ENCODE measurements at regions not wholly inside any gene's neighbourhood (a gene's known extent, or its start where the extent isn't known, plus 50 kb on each side); places are given as distances from the start of the nearest gene placed in this dataset.
A peak's percentile ranks its signal among the peaks of the same experiment; 100 is the strongest.

- Mint-ChIP-seq H3K27ac (no peak overlapping the region), H3K4me3 (no peak overlapping the region), H3K4me1 (no peaks in the 10 kb centered on the region), H3K36me3 (no peaks in the 10 kb centered on the region), H3K27me3 (no peaks in the 10 kb centered on the region), H3K9me3 (peaks cover 3 to 8% (median 4%) of the 10 kb centered on the region in 3 donors)
These were observed 246.8 kb downstream of the TRAM1L1 start for GRCh38 chr4:116838609-116839008.

GRCh38 chr4:116829187-116829586, 256.2 kb downstream of the TRAM1L1 start:
- H3K36me3 Mint-ChIP-seq = no peaks in the 10 kb centered on the region
- H3K4me3 Mint-ChIP-seq = no peak overlapping the region
- H3K4me1 Mint-ChIP-seq = no peaks in the 10 kb centered on the region
- H3K27me3 Mint-ChIP-seq = no peaks in the 10 kb centered on the region
- H3K27ac Mint-ChIP-seq = no peak overlapping the region
- peaks cover 4 to 14% (median 8%) of the 10 kb centered on the region in 3 donors for H3K9me3 Mint-ChIP-seq

GRCh38 chr4:116824172-116824571, 261.2 kb downstream of the TRAM1L1 start:
- Mint-ChIP-seq H3K36me3 (no peaks in the 10 kb centered on the region), H3K4me1 (no peaks in the 10 kb centered on the region), H3K9me3 (peaks cover 0 to 3% (median 2%) of the 10 kb centered on the region in 3 donors), H3K4me3 (no peak overlapping the region), H3K27me3 (no peaks in the 10 kb centered on the region), H3K27ac (no peak overlapping the region)

GRCh38 chr4:116811730-116812129, 273.6 kb downstream of the TRAM1L1 start:
- no peaks in the 10 kb centered on the region for H3K36me3 Mint-ChIP-seq

GRCh38 chr4:116796022-116796421, 289.4 kb downstream of the TRAM1L1 start:
- Mint-ChIP-seq H3K4me1 (no peaks in the 10 kb centered on the region), H3K27ac (no peak overlapping the region), H3K4me3 (no peak overlapping the region), H3K36me3 (no peaks in the 10 kb centered on the region), H3K27me3 (no peaks in the 10 kb centered on the region), H3K9me3 (peaks cover 0 to 5% (median 2%) of the 10 kb centered on the region in 3 donors)

More at GRCh38 chr4:116811730-116812129, 273.6 kb downstream of the TRAM1L1 start:
- Mint-ChIP-seq H3K9me3 (peaks cover 0 to 13% (median 0%) of the 10 kb centered on the region in 3 donors), H3K27ac (no peak overlapping the region), H3K4me1 (no peaks in the 10 kb centered on the region), H3K27me3 (no peaks in the 10 kb centered on the region), H3K4me3 (no peak overlapping the region)

- Mint-ChIP-seq H3K4me3 (no peak overlapping the region), H3K27ac (no peak overlapping the region), H3K4me1 (no peaks in the 10 kb centered on the region), H3K27me3 (no peaks in the 10 kb centered on the region), H3K36me3 (peaks cover 1% of the 10 kb centered on the region), H3K9me3 (peaks cover 0 to 8% (median 0%) of the 10 kb centered on the region in 3 donors)
These were observed 296.7 kb downstream of the TRAM1L1 start for GRCh38 chr4:116788723-116789122.

GRCh38 chr4:116755051-116755450, 330.3 kb downstream of the TRAM1L1 start:
- H3K27ac Mint-ChIP-seq = no peak overlapping the region
- no peaks in the 10 kb centered on the region for H3K36me3 Mint-ChIP-seq
- no peak overlapping the region for H3K4me3 Mint-ChIP-seq
- H3K9me3 Mint-ChIP-seq = peaks cover 0 to 4% (median 0%) of the 10 kb centered on the region in 3 donors
- H3K4me1 Mint-ChIP-seq = no peaks in the 10 kb centered on the region
- no peaks in the 10 kb centered on the region for H3K27me3 Mint-ChIP-seq

GRCh38 chr4:116752027-116752426, 333.3 kb downstream of the TRAM1L1 start:
- Mint-ChIP-seq H3K4me1 (no peaks in the 10 kb centered on the region), H3K27ac (no peak overlapping the region)

GRCh38 chr4:116736756-116737155, 348.6 kb downstream of the TRAM1L1 start:
- Mint-ChIP-seq H3K27ac (no peak overlapping the region), H3K36me3 (no peaks in the 10 kb centered on the region), H3K27me3 (no peaks in the 10 kb centered on the region), H3K4me3 (no peak overlapping the region), H3K9me3 (peaks cover 0 to 3% (median 1%) of the 10 kb centered on the region in 3 donors), H3K4me1 (no peaks in the 10 kb centered on the region)

More at GRCh38 chr4:116752027-116752426, 333.3 kb downstream of the TRAM1L1 start:
- Mint-ChIP-seq H3K27me3 (no peaks in the 10 kb centered on the region), H3K9me3 (peaks cover 0 to 8% (median 0%) of the 10 kb centered on the region in 3 donors), H3K4me3 (no peak overlapping the region), H3K36me3 (no peaks in the 10 kb centered on the region)

GRCh38 chr4:116734178-116734577, 351.2 kb downstream of the TRAM1L1 start:
- Mint-ChIP-seq H3K9me3 (peaks cover 0 to 6% (median 0%) of the 10 kb centered on the region in 3 donors), H3K4me3 (no peak overlapping the region), H3K27ac (no peak overlapping the region), H3K27me3 (no peaks in the 10 kb centered on the region), H3K4me1 (no peaks in the 10 kb centered on the region), H3K36me3 (peaks cover 2% of the 10 kb centered on the region)

- H3K9me3 Mint-ChIP-seq = peaks cover 0 to 6% (median 0%) of the 10 kb centered on the region in 3 donors
- H3K27ac Mint-ChIP-seq = no peak overlapping the region
These were observed 352.0 kb downstream of the TRAM1L1 start for GRCh38 chr4:116733370-116733769.

GRCh38 chr4:116726523-116726922, 358.9 kb downstream of the TRAM1L1 start:
- Mint-ChIP-seq H3K27ac (no peak overlapping the region), H3K27me3 (no peaks in the 10 kb centered on the region), H3K36me3 (peaks cover 2% of the 10 kb centered on the region), H3K9me3 (peaks cover 2 to 7% (median 3%) of the 10 kb centered on the region in 3 donors), H3K4me3 (no peak overlapping the region), H3K4me1 (no peaks in the 10 kb centered on the region)

More at GRCh38 chr4:116733370-116733769, 352.0 kb downstream of the TRAM1L1 start:
- no peaks in the 10 kb centered on the region for H3K4me1 Mint-ChIP-seq
- peaks cover 2% of the 10 kb centered on the region for H3K36me3 Mint-ChIP-seq
- no peaks in the 10 kb centered on the region for H3K27me3 Mint-ChIP-seq
- no peak overlapping the region for H3K4me3 Mint-ChIP-seq

- Mint-ChIP-seq H3K36me3 (no peaks in the 10 kb centered on the region), H3K4me1 (no peaks in the 10 kb centered on the region), H3K27ac (no peak overlapping the region), H3K9me3 (peaks cover 2 to 7% (median 6%) of the 10 kb centered on the region in 3 donors), H3K27me3 (no peaks in the 10 kb centered on the region), H3K4me3 (no peak overlapping the region)
These were observed 361.1 kb downstream of the TRAM1L1 start for GRCh38 chr4:116724249-116724648.

- Mint-ChIP-seq H3K9me3 (peaks cover 0 to 10% (median 7%) of the 10 kb centered on the region in 3 donors), H3K4me1 (no peaks in the 10 kb centered on the region), H3K4me3 (no peak overlapping the region), H3K27me3 (no peaks in the 10 kb centered on the region), H3K36me3 (no peaks in the 10 kb centered on the region), H3K27ac (no peak overlapping the region)
These were observed 379.9 kb downstream of the TRAM1L1 start for GRCh38 chr4:116705466-116705865.

GRCh38 chr4:116702949-116703348, 382.4 kb downstream of the TRAM1L1 start:
- Mint-ChIP-seq H3K4me3 (no peak overlapping the region), H3K4me1 (peaks cover 0 to 3% (median 0%) of the 10 kb centered on the region in 3 donors), H3K9me3 (peaks cover 2 to 7% (median 6%) of the 10 kb centered on the region in 3 donors), H3K27me3 (no peaks in the 10 kb centered on the region), H3K36me3 (no peaks in the 10 kb centered on the region), H3K27ac (no peak overlapping the region)

GRCh38 chr4:116688536-116688935, 396.8 kb downstream of the TRAM1L1 start:
- no peaks in the 10 kb centered on the region for H3K36me3 Mint-ChIP-seq
- no peaks in the 10 kb centered on the region for H3K27me3 Mint-ChIP-seq
- H3K27ac Mint-ChIP-seq = peak overlapping the region in 1 of 3 donors; percentile 71
- peaks cover 0 to 3% (median 0%) of the 10 kb centered on the region in 3 donors for H3K9me3 Mint-ChIP-seq
- H3K4me3 Mint-ChIP-seq = no peak overlapping the region
- no peaks in the 10 kb centered on the region for H3K4me1 Mint-ChIP-seq
